ENCODE measurements at regions not wholly inside any gene's neighbourhood (a gene's known extent, or its start where the extent isn't known, plus 50 kb on each side); places are given as distances from the start of the nearest gene placed in this dataset.

DNA sequence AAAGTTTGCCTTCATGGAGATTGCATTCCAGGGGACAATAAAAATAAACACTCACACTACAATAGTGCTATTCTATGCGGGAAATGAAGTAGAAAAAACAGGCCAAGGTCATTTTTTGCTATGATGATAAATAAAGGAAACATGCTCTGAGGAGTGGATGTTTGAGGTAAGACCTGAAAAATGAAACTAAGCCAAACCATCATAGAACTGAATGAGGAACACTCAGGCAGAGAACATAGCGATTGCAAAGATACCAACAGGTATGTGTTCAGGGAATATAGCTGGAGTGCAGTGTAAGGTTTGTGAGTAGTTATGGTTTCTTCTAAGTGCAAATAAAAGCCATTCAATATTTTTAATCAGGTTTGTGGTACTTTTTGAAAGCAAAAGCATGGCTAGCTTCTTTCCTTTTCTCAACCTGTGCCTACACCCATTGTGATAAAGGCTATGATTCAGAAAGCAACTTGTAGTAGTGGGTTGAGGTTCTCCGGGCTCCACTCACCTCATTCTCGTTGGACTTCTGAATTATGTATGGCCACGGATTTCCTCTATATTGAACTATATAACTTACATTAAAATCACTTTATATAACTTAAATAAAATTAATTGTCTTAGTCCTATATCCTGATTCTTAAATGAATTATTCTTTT, 278.2 kb upstream of the CHORDC1 start:
- no peaks in the 10 kb centered on the region for H3K9me1 ChIP-seq (replicated peaks; ENCODE audit: control insufficient read depth, extremely low read depth, insufficient read depth, low read length)
- no peaks in the 10 kb centered on the region for H4K20me1 ChIP-seq (replicated peaks; ENCODE audit: control insufficient read depth, extremely low read depth, insufficient read depth, low read length)
- H3K4me3 ChIP-seq (replicated peaks in 1 of 3; ENCODE audit: insufficient read depth in 1 of 3, low read depth in 1 of 3, low read length in 3 of 3) = no peak overlapping the region
- DNase-seq (ENCODE audit: low read depth, low spot score) (no peak), FAIRE-seq (no peak)
- CTCF ChIA-PET = no interaction called here
- H3K27ac ChIP-seq (ENCODE audit: insufficient read depth, low read depth, low read length) = no peak overlapping the region
- POLR2A ChIA-PET = no interaction called here
- H3K4me1 ChIP-seq (ENCODE audit: control insufficient read depth, extremely low read depth, insufficient read depth, low read length) = no peaks in the 10 kb centered on the region
- H3K79me2 ChIP-seq (ENCODE audit: control insufficient read depth, insufficient read depth, low read length) = no peaks in the 10 kb centered on the region
- H3K27me3 ChIP-seq (ENCODE audit: control insufficient read depth in 2 of 2, insufficient read depth in 2 of 2, low read length in 2 of 2) = no peaks in the 10 kb centered on the region
- H3K9me3 ChIP-seq (replicated peaks; ENCODE audit: control insufficient read depth, insufficient read depth, low read length) = no peaks in the 10 kb centered on the region
- no TSS peak for BruUV-seq (replicated peaks)
- dilution Hi-C loops (cut with MboI; ENCODE audit: extremely low pct_ligation_motif_present, low sequenced_read_pairs) = no loop called here
- TF ChIP-seq GATA2 (IDR thresholded peaks at IDR 0.05; ENCODE audit: insufficient read depth, insufficient read length, low read depth, low read length) (no peak), MYC (IDR thresholded peaks at IDR 0.05; ENCODE audit: low read depth, low read length) (no peak), POLR2AphosphoS5 (IDR thresholded peaks at IDR 0.05; ENCODE audit: insufficient read depth, low read depth, low read length) (no peak), POLR2A (IDR thresholded peaks at IDR 0.05; ENCODE audit: low read depth, low read length) (no peak), EZH2 (IDR thresholded peaks at IDR 0.05; ENCODE audit: borderline replicate concordance, low read depth, low read length, severe bottlenecking) (no peak), JUN (IDR thresholded peaks at IDR 0.05; ENCODE audit: borderline replicate concordance, insufficient read depth, insufficient read length, low read depth) (no peak), FOS (IDR thresholded peaks at IDR 0.05; ENCODE audit: borderline replicate concordance, insufficient read depth, low read length) (no peak)
- TF ChIP-seq, protein P1, sequence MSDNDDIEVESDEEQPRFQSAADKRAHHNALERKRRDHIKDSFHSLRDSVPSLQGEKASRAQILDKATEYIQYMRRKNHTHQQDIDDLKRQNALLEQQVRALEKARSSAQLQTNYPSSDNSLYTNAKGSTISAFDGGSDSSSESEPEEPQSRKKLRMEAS (IDR thresholded peaks at IDR 0.05; ENCODE audit: insufficient read depth, insufficient read length) = no peak
- TF ChIP-seq, protein P2, sequence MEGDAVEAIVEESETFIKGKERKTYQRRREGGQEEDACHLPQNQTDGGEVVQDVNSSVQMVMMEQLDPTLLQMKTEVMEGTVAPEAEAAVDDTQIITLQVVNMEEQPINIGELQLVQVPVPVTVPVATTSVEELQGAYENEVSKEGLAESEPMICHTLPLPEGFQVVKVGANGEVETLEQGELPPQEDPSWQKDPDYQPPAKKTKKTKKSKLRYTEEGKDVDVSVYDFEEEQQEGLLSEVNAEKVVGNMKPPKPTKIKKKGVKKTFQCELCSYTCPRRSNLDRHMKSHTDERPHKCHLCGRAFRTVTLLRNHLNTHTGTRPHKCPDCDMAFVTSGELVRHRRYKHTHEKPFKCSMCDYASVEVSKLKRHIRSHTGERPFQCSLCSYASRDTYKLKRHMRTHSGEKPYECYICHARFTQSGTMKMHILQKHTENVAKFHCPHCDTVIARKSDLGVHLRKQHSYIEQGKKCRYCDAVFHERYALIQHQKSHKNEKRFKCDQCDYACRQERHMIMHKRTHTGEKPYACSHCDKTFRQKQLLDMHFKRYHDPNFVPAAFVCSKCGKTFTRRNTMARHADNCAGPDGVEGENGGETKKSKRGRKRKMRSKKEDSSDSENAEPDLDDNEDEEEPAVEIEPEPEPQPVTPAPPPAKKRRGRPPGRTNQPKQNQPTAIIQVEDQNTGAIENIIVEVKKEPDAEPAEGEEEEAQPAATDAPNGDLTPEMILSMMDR (IDR thresholded peaks at IDR 0.05; ENCODE audit: extremely low read depth in 1 of 2, insufficient read depth in 1 of 2, low read depth in 1 of 2, low read length in 2 of 2) = no peak
- no peak overlapping the region for H3K4me2 ChIP-seq (ENCODE audit: insufficient read depth, low read length)
- intact Hi-C loops (cut with micrococcal nuclease) = no loop called here
- no peaks in the 10 kb centered on the region for H3K36me3 ChIP-seq (ENCODE audit: control insufficient read depth in 2 of 2, extremely low read depth in 1 of 2, insufficient read depth in 2 of 2, low read length in 2 of 2)
- H2AFZ ChIP-seq (ENCODE audit: low read depth, low read length) = no peak overlapping the region
- H3K9ac ChIP-seq (replicated peaks; ENCODE audit: extremely low read depth, insufficient read depth, low read length) = no peak overlapping the region

Data from endothelial cell of umbilical vein (primary cell).